H9 (cell line): ENCODE measurements at regions not wholly inside any gene's neighbourhood (a gene's known extent, or its start where the extent isn't known, plus 50 kb on each side); places are given as distances from the start of the nearest gene placed in this dataset.

Experiments used
- DNase-seq: peaks from one replicate; pipeline ENCODE4 v3.0.0-alpha.2; 2017
- H2AFZ ChIP-seq: one replicate; pipeline ENCODE4 v1.6.1; 2013; ENCODE audit warnings: mild to moderate bottlenecking, low read length, control low read depth, moderate library complexity
- H2AK5ac ChIP-seq: 2 replicates; pipeline ENCODE4 v1.6.1; 2013; ENCODE audit warnings: low read length, control low read depth, mixed read lengths; ENCODE audit not compliant: insufficient read length
- H2BK120ac ChIP-seq: one replicate; pipeline ENCODE4 v1.6.1; 2013; ENCODE audit warnings: low read depth, mild to moderate bottlenecking, low read length, control low read depth, inconsistent platforms; ENCODE audit not compliant: poor library complexity, severe bottlenecking
- H2BK12ac ChIP-seq: 2 replicates; pipeline ENCODE4 v1.6.1; 2013; ENCODE audit warnings: low read length, control low read depth, mixed read lengths, low read depth; ENCODE audit not compliant: insufficient read length
- H2BK15ac ChIP-seq: 2 replicates; pipeline ENCODE4 v1.6.1; 2013; ENCODE audit warnings: low read depth, low read length, control low read depth
- H2BK20ac ChIP-seq: one replicate; pipeline ENCODE4 v1.6.1; 2013; ENCODE audit warnings: low read depth, mild to moderate bottlenecking, low read length, control low read depth, inconsistent platforms; ENCODE audit not compliant: poor library complexity, severe bottlenecking
- H2BK5ac ChIP-seq: 2 replicates; pipeline ENCODE4 v1.6.1; 2013; ENCODE audit warnings: low read length, control low read depth, mixed read lengths; ENCODE audit not compliant: insufficient read length
- H3K14ac ChIP-seq: 2 replicates; pipeline ENCODE4 v1.6.1; 2013; ENCODE audit warnings: low read length, control low read depth; ENCODE audit not compliant: insufficient read depth
- H3K18ac ChIP-seq: 2 replicates; pipeline ENCODE4 v1.6.1; 2013; ENCODE audit warnings: low read depth, mild to moderate bottlenecking, mixed read lengths, low read length, control low read depth; ENCODE audit not compliant: insufficient read length
- H3K23ac ChIP-seq: 2 replicates; pipeline ENCODE4 v1.6.1; 2013; ENCODE audit warnings: low read length, control low read depth, mixed read lengths, low read depth; ENCODE audit not compliant: insufficient read length
- H3K23me2 ChIP-seq: 2 replicates; pipeline ENCODE4 v1.6.1; 2013; ENCODE audit warnings: low read depth, mild to moderate bottlenecking, mixed read lengths, low read length, control low read depth; ENCODE audit not compliant: insufficient read length, poor library complexity, severe bottlenecking
- H3K27ac ChIP-seq: 2 replicates; pipeline ENCODE4 v1.5.1; 2013; ENCODE audit warnings: low read length, control low read depth, mixed read lengths, low read depth; ENCODE audit not compliant: insufficient read length
- H3K27me3 ChIP-seq: 2 replicates; pipeline ENCODE4 v1.6.1; 2013; ENCODE audit warnings: low read length, control low read depth, inconsistent platforms; ENCODE audit not compliant: insufficient read depth
- H3K4ac ChIP-seq: 2 replicates; pipeline ENCODE4 v1.6.1; 2013; ENCODE audit warnings: low read depth, mild to moderate bottlenecking, control low read depth, inconsistent platforms, low read length, moderate library complexity
- H3K4me1 ChIP-seq: 2 replicates; pipeline ENCODE4 v1.6.1; 2013; ENCODE audit warnings: low read length, control low read depth, inconsistent platforms; ENCODE audit not compliant: insufficient read depth
- H3K4me2 ChIP-seq: 2 replicates; pipeline ENCODE4 v1.6.1; 2013; ENCODE audit warnings: low read length, control low read depth, mixed read lengths; ENCODE audit not compliant: insufficient read length, insufficient read depth
- H3K56ac ChIP-seq: 2 replicates; pipeline ENCODE4 v1.6.1; 2013; ENCODE audit warnings: low read depth, mild to moderate bottlenecking, mixed read lengths, low read length, control low read depth; ENCODE audit not compliant: insufficient read length
- H3K79me1 ChIP-seq: 2 replicates; pipeline ENCODE4 v1.6.1; 2013; ENCODE audit warnings: low read depth, mild to moderate bottlenecking, moderate library complexity, low read length, control low read depth, inconsistent platforms; ENCODE audit not compliant: insufficient read depth, poor library complexity, severe bottlenecking
- H3K79me2 ChIP-seq: 2 replicates; pipeline ENCODE4 v1.6.1; 2013; ENCODE audit warnings: low read length, control low read depth, inconsistent platforms; ENCODE audit not compliant: insufficient read depth
- H3K9ac ChIP-seq: 2 replicates; pipeline ENCODE4 v1.6.1; 2013; ENCODE audit warnings: low read length, control low read depth, mixed read lengths; ENCODE audit not compliant: insufficient read length; ENCODE audit errors: extremely low read depth
- H3K9me3 ChIP-seq: one replicate; pipeline ENCODE4 v1.6.1; 2013; ENCODE audit warnings: low read depth, low read length, inconsistent platforms; ENCODE audit not compliant: control insufficient read depth
- H3T11ph ChIP-seq: one replicate; pipeline ENCODE4 v1.6.1; 2013; ENCODE audit warnings: mild to moderate bottlenecking, low read length, control low read depth, inconsistent platforms
- H4K20me1 ChIP-seq: one replicate; pipeline ENCODE4 v1.6.1; 2013; ENCODE audit not compliant: control insufficient read depth, insufficient read length, insufficient read depth
- H4K5ac ChIP-seq: 2 replicates; pipeline ENCODE4 v1.6.1; 2013; ENCODE audit warnings: low read depth, mild to moderate bottlenecking, mixed read lengths, low read length, control low read depth; ENCODE audit not compliant: insufficient read length
- H4K8ac ChIP-seq: replicated peaks from 2 replicates; pipeline ENCODE4 v1.6.1; 2013; ENCODE audit warnings: low read length, control low read depth, mixed read lengths, low read depth; ENCODE audit not compliant: insufficient read length
- H4K91ac ChIP-seq: 2 replicates; pipeline ENCODE4 v1.6.1; 2013; ENCODE audit warnings: low read depth, mild to moderate bottlenecking, moderate library complexity, mixed read lengths, low read length, control low read depth; ENCODE audit not compliant: insufficient read length
- H3K27ac Mint-ChIP-seq, 3 experiments: 2 replicates in 2 of 3; 3 replicates in 1 of 3; pipeline ENCODE4 v1.8.0; 2020 to 2021; ENCODE audit warnings: mixed read lengths in 3 of 3, mild to moderate bottlenecking in 1 of 3, moderate library complexity in 1 of 3
- H3K27me3 Mint-ChIP-seq: 2 replicates; pipeline ENCODE4 v1.8.0; 2021; ENCODE audit warnings: low read depth, mild to moderate bottlenecking, moderate library complexity, mixed read lengths
- H3K36me3 Mint-ChIP-seq, 3 experiments: 2 replicates in 2 of 3; 3 replicates in 1 of 3; pipeline ENCODE4 v1.8.0; 2020 to 2021; ENCODE audit warnings: low read depth in 3 of 3, mixed read lengths in 3 of 3; ENCODE audit not compliant: insufficient read depth in 1 of 3
- H3K4me1 Mint-ChIP-seq, 2 experiments: 2 replicates each; pipeline ENCODE4 v1.8.0; 2020; ENCODE audit warnings: mixed read lengths in 2 of 2
- H3K4me3 Mint-ChIP-seq, 2 experiments: 2 replicates in 1 of 2; 3 replicates in 1 of 2; pipeline ENCODE4 v1.8.0; 2020 to 2021; ENCODE audit warnings: mild to moderate bottlenecking in 2 of 2, mixed read lengths in 2 of 2, moderate library complexity in 1 of 2
- H3K9me3 Mint-ChIP-seq, 2 experiments: 2 replicates in 1 of 2; 3 replicates in 1 of 2; pipeline ENCODE4 v1.8.0; 2020; ENCODE audit warnings: mild to moderate bottlenecking in 2 of 2, mixed read lengths in 2 of 2, moderate library complexity in 1 of 2
- WGBS: extraction: QIAGEN DNeasy Blood & Tissue Kit; methylation state at CpG from one replicate; pipeline ENCODE4 v1.1.7; 2013; ENCODE audit warnings: missing lambda C conversion rate, low lambda C conversion rate, mixed read lengths; ENCODE audit not compliant: insufficient read length; ENCODE audit errors: extremely low coverage; 5-methylcytosine and 5-hydroxymethylcytosine counted together
- TF ChIP-seq, protein P1 (sequence below): fragments of 200-600 bp; sonication (generic); conservative IDR thresholded peaks from 3 replicates; pipeline ENCODE4 v1.8.0; 2021; ENCODE audit warnings: antibody characterized with exemption, mild to moderate bottlenecking

- no peak overlapping the region for H2BK5ac ChIP-seq
- H3K79me1 ChIP-seq, result no peaks in the 10 kb centered on the region
- H3K4me2 ChIP-seq, result no peak overlapping the region
- no peaks in the 10 kb centered on the region for H3K23me2 ChIP-seq
- 0 out of 2 replicates have a peak, but pooled peaks cover 5% of the 10 kb centered on the region for H3K4me1 ChIP-seq
- TF ChIP-seq, protein P1, sequence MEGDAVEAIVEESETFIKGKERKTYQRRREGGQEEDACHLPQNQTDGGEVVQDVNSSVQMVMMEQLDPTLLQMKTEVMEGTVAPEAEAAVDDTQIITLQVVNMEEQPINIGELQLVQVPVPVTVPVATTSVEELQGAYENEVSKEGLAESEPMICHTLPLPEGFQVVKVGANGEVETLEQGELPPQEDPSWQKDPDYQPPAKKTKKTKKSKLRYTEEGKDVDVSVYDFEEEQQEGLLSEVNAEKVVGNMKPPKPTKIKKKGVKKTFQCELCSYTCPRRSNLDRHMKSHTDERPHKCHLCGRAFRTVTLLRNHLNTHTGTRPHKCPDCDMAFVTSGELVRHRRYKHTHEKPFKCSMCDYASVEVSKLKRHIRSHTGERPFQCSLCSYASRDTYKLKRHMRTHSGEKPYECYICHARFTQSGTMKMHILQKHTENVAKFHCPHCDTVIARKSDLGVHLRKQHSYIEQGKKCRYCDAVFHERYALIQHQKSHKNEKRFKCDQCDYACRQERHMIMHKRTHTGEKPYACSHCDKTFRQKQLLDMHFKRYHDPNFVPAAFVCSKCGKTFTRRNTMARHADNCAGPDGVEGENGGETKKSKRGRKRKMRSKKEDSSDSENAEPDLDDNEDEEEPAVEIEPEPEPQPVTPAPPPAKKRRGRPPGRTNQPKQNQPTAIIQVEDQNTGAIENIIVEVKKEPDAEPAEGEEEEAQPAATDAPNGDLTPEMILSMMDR, result no peak
- H2AK5ac ChIP-seq, result no peak overlapping the region
- H2AFZ ChIP-seq, result no peak overlapping the region
- H2BK20ac ChIP-seq, result no peak overlapping the region
- Mint-ChIP-seq H3K4me1 (peaks cover 10 to 14% of the 10 kb centered on the region in 2 experiments), H3K9me3 (no peaks in the 10 kb centered on the region), H3K27me3 (no peaks in the 10 kb centered on the region), H3K36me3 (no peaks in the 10 kb centered on the region), H3K27ac (no peak overlapping the region), H3K4me3 (no peak overlapping the region)
- H2BK120ac ChIP-seq, result no peak overlapping the region
- H3K14ac ChIP-seq, result no peak overlapping the region
- H3K23ac ChIP-seq, result no peak overlapping the region
- no peaks in the 10 kb centered on the region for H4K20me1 ChIP-seq
- no peak overlapping the region for H3K27ac ChIP-seq
- no peaks in the 10 kb centered on the region; the same call in 1 of the 2 replicates for H3K27me3 ChIP-seq
- no peak for DNase-seq
- H3K56ac ChIP-seq, result no peak overlapping the region
- H3K9ac ChIP-seq, result no peak overlapping the region
- WGBS, result no CpG with 5 or more reads among the region's 3 CpGs
- H2BK15ac ChIP-seq, result no peak overlapping the region
- no peaks in the 10 kb centered on the region for H3K9me3 ChIP-seq
- no peak overlapping the region for H3T11ph ChIP-seq
- H4K91ac ChIP-seq, result no peak overlapping the region
- H3K79me2 ChIP-seq, result no peaks in the 10 kb centered on the region
- H3K18ac ChIP-seq, result no peak overlapping the region
- no peak overlapping the region for H3K4ac ChIP-seq
- no peak overlapping the region for H2BK12ac ChIP-seq
- no peak overlapping the region for H4K5ac ChIP-seq
- H4K8ac ChIP-seq, result no peak overlapping the region
Observed at GRCh38 chr12:47590771-47591360, 115.0 kb downstream of the RPAP3 start.
